ENCODE measurements at regions not wholly inside any gene's neighbourhood (a gene's known extent, or its start where the extent isn't known, plus 50 kb on each side); places are given as distances from the start of the nearest gene placed in this dataset.

- TF ChIP-seq CTCF (IDR thresholded peaks at IDR 0.05 in 4 of 5, conservative IDR thresholded peaks at IDR 0.05 in 1 of 5) (no peak), POLR2A (IDR thresholded peaks at IDR 0.05) (no peak)
Measured at GRCh38 chr2:14565666-14566065, 66.9 kb upstream of the LRATD1 start.

All from gastrocnemius medialis (tissue), 4 donors.